GM12801 (cell line): ENCODE measurements at regions not wholly inside any gene's neighbourhood (a gene's known extent, or its start where the extent isn't known, plus 50 kb on each side); places are given as distances from the start of the nearest gene placed in this dataset.

Experiments used
- CTCF ChIP-seq: IDR thresholded peaks from one replicate; pipeline ENCODE4 v1.5.1; 2011; ENCODE audit warnings: control low read depth; ENCODE audit not compliant: insufficient read length; ENCODE audit errors: extremely low read depth

DNA sequence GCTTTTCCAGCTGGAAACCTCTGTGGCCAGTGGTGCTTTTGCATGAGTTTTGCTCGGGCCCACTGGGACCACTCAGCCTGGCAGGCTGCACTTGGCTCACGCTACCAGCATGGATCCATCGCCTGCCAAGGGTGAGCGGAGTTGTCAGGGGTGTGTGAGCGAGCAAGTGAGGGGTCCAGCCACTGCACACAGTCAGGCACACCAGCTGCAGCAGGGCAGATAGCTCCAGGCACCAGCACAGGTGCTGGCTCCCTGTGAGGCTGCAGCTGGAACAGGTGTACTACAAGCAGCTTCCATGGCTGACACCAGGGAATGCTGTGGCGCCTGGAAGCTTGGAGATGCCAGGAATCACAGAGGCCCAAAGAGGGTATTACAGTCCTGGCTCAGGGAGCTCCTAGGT lies 391.2 kb upstream of the SGCD start:
- TF ChIP-seq CTCF: no peak

GRCh38 chr5:155936520-155937406 lies 390.2 kb upstream of the SGCD start:
- no peak for TF ChIP-seq CTCF

DNA sequence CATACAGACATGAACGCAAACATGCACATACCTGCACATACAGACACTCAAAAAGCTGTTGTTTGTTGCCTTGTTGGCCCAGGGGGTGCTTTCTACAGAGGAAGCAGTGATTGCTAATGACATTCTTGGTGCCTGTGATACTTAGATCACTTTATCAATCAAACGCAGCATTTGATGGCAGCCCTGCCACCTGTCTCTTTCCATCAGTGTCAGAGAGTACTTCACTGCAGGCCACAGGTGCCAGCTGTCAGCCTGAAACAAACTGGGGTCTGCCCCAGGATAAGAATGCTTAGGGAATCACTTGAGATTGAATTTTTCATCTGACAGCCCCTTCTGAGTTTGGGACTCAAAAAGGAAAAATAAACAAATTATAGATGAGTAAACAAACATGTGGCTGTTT lies 388.9 kb upstream of the SGCD start:
- TF ChIP-seq CTCF: no peak

DNA sequence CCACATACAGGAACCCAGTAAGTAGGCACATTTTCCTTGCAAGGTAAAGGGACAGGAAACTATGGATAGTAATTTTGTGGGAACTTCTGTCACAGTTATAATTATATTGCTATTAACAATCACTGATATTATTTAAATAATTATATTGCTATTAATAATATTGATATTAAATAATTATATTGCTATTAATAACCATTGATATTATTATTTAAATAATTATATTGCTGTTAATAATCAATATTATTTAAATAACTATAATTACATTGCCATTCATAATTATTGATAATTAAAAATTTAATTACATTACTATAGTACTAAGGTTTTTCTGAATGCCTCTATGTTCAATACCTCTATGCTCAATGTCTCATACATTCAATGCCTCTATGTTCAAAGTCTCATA lies 385.6 kb upstream of the SGCD start:
- no peak for TF ChIP-seq CTCF

GRCh38 chr5:155943516-155944407 lies 383.2 kb upstream of the SGCD start:
- TF ChIP-seq CTCF: no peak

- TF ChIP-seq CTCF: no peak
These were observed 379.4 kb upstream of the SGCD start for GRCh38 chr5:155947394-155948062.

- no peak for TF ChIP-seq CTCF
These were observed 378.4 kb upstream of the SGCD start for GRCh38 chr5:155948576-155948975.
